HG02678 (cell line): ENCODE measurements at regions not wholly inside any gene's neighbourhood (a gene's known extent, or its start where the extent isn't known, plus 50 kb on each side); places are given as distances from the start of the nearest gene placed in this dataset.

ENCODE experiments used
- ATAC-seq: cut with Tn5 transposase; IDR thresholded peaks from one replicate; pipeline ENCODE4 v1.9.1; 2021; ENCODE audit warnings: mild to moderate bottlenecking, moderate library complexity; ENCODE audit not compliant: unreplicated experiment

DNA sequence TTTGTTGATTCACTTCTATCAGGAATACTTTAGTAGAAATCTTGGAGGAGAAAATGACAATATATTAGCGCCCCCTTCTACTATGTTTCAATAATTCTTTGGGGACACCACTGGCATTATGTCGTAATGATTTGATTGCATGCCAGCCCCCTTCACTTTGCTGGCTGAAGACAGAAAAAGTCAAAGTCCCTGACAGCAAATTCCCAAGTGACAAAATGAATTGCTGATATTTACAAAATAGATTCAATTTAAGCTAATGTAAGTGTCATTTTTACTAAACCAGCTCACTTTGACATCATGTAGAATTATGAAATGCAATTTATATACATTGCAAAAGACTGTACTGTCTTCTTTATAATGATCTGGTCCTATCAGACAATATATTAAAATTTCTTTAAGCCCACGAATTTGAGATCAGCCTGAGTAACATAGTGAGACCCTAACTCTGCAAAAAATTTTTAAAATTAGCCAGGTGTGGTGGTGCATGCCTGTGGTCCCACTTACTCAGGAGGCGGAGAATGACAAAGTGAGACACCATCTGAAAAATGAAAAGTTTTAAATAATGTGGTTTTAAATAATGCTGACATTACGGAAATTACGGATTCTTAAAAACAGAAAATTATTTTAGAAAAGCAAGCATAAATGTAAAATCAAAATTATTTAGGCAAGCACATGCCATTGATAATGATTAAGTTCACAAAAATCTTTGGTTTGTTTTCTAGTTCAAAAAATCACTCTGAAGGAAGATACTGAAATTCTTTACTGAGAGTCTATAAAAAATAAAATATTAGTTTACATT lies 520.1 kb upstream of the PKDCC start:
- ATAC-seq = no peak

DNA sequence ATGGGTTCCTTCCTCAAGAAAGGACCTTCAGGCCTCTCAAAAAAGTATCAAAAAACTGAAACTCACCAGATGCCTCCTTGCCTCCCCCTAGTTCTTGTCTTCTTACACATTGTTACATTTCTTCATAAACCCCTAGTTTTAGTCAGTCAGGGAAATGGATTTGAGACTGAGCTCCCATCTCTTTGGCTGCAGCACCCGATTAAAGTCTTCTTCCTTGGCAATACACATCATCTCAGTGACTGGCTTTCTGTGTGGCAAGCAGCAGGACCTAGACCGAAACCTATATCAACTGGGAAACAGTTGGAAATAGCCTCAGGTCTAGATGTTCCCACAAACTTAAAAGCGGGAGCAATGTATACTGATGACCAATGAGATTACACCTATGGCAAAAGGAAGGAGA lies 512.2 kb upstream of the PKDCC start:
- ATAC-seq = no peak

DNA sequence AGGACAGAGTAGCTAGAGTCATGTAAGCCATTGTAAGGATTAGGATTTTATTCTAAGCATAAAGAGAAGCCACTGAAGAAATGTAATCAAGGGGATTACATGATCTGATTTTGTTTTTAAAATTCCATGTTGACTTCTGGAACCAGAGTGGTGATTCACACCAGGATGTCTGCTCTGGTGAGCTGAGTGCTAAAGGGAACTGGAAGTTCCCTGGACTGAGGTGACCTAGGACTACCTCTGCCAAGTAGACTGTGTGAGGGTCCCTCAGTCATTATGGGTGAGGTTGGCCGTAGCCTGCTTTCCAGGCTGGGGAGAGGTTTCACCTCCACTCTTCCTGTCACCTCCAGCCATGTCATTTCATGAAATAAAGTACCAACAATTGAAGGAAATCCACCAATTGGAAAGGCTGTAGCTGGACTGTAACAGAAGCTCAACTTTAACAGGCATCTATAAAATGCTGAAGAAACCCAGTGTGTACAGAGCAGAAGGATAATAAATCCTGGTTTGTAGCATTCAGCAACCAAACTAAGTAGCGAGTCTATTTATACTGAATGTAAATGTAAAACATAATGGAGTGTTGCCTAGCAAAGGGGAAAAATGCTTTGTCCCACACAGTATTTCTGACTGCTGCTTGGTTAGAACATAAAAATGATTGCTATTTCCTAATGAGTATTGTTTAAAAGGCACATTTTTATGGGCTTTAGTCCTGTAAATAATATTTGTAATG lies 507.4 kb upstream of the PKDCC start:
- ATAC-seq = no peak

DNA sequence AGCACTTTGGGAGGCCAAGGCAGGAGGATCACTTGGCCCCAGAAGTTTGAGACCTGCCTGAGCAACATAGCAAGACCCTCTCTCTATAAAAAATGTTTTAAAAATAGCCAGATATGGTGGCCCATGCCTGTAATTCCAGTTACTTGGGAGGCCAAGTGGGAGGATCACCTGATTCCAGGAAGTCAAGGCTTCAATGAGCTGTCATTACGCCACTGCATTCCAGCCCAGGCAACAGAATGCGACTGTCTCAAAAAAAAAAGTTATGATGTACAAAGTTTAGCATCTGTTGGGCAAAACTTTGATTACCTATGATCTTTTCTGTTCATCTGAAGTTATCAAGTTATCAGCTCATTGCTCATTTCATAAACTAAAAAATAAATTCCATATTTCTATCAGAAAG lies 504.1 kb upstream of the PKDCC start:
- no peak for ATAC-seq

DNA sequence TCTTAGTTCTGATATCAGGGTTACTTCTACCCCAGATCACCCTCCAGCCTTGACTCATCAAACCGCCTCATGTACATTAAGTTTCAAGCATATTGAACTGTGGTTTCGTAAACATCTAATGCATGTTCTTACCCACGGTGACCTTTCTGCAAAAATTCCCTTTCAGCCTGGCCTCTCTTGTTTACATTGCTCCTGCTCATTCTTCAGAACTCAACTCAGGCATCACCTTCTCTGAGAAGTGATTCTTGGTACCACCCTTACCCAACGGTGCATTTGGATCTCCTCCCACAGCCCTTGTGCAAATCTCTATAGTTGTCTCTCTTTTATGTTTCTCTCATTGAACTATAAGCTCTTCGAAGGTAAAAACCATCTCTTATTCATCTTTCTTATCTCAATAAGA lies 503.1 kb upstream of the PKDCC start:
- ATAC-seq = no peak

DNA sequence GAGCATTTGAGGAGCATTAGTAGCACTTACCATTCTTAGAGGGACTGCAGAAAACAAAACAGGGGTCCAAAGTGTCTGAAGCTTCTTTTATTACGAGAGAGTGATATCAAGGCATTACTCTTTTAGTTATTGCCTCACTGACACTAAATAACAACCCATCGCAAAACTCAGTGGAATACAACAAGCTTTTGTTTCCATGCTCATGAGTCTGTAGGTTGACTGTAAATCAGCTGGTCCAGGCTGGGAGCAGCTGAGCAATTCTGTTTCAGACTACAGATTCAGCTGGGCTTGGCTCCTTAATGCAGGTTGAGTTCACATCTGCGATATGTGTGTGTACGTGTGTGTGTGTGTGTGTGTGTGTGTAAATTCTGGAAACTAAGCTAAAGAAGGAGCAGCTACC lies 501.8 kb upstream of the PKDCC start:
- no peak for ATAC-seq

DNA sequence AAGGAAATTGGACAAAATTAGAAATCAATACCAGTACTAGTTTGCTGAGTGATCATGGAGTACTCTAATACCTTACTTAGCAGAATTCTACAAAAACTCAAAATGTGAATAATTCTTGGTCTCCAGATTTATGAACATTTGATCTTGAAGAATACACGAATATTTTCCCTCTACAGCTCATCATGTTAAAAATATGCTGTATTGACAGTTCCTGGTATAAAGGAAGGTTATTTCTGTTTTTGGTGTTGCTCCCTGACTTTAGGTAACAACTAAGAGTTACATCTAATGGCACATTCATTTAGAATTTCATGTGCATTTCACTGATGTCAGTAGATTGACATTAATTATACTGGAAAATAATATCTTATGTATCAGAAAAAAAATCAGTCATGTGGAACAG lies 479.2 kb upstream of the PKDCC start:
- ATAC-seq = no peak

DNA sequence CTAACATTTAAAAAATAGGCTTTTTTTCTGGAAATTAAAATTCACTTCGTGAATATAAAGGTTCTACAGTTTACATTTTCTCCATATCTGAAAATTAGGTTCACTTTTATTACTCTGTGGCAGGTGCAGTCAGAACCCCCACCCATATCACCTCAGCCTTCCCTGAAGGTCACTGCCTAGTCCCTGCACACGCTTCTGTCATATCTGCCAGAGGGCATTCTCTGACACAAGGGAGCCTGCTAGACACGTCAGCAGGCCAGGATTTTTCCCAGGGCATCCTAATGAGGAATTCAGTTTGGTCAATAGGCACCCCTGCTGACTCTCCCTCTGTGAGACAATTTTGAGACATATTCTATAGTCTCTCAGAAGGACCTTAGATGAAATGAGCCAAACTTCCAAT lies 475.7 kb upstream of the PKDCC start:
- ATAC-seq = no peak

DNA sequence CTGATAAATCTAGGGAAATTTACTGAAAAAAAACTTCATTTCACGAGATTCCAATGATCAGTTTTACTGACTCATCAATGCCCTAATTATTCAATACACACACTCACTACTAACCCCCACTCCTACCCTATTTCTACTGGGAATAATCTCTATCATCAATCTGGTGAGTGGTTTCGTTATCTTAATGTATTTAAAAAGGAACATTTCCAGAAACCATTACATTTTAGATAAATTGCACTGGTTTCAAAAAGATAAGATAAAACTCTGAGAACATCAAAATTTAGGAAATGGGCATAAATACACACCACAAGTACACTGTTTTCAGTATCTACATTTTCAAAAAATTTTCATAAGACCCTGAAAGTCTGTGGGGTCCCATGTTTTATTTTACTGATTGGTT lies 471.4 kb upstream of the PKDCC start:
- ATAC-seq = no peak

DNA sequence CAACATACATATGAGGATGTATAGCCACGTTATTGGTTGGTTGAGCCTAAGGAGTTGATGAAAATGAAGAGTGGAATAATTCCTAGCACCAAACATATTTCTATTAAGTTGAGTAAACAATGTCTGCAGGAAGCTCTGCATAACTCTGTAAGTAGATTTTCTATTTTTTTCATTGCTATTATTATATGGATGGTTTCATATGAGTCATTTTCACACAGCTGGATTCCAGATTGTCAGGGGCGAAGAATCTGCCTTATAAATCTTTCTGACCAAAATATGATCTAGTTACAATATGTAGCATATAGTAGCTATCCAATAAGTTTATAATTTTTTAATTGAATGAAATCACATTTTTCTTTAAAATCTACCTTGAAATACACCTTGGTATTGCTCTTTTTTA lies 468.0 kb upstream of the PKDCC start:
- ATAC-seq = no peak

DNA sequence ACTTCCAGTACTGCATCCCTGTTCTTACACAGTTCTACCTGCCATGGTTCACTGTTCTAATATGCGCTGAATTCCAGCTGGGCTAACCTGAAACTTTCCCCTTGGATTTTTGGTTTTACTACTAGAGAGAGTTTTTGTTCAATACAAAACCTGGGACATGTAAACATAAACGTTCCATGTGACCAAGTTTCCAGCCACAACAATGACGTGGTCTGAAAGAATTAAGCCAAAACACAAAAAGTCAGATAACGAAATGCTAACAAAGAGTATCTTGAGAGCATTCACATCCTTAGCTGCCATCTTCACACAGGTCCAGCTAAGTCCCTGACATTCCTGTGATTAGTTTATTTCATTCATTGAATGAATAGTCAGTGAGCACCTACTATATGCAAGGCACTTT lies 467.0 kb upstream of the PKDCC start:
- no peak for ATAC-seq

DNA sequence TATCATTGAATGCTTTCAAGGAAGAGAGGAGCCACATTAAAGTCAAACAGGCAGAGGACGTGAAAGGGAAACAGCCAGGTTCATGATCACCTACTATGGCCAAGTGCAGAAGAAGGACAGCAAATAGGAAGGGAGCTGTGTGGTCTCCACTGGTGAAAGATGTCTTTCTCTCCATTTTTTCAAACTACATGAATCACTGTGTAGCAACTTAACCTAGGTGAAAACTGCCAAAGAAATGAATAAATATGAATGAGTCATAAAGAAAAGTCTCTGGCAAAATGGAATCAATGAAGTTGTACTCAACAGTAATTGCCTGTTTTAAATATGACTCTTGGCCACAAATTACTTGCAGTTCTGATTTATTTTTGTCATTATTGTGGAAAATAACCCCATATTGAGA lies 452.6 kb upstream of the PKDCC start:
- ATAC-seq = no peak

DNA sequence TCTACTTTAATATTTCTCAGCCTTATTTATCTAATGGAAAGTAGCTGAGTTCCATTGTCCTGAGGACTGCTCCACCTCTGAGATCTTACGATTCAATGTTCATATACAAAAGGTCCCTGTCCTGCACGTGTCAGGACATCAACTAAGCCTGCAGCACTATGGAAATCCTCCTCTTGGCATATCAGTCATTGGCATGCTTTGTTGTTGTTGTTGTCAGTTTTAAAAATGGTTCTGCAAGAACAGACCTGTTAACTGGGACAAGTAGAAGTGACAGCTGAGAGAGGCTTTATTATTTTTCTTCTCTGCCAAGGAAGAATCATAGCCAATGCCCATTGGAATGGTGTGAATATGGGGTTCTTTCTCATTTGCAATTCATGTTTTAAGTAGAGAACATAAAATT lies 450.1 kb upstream of the PKDCC start:
- ATAC-seq = no peak

DNA sequence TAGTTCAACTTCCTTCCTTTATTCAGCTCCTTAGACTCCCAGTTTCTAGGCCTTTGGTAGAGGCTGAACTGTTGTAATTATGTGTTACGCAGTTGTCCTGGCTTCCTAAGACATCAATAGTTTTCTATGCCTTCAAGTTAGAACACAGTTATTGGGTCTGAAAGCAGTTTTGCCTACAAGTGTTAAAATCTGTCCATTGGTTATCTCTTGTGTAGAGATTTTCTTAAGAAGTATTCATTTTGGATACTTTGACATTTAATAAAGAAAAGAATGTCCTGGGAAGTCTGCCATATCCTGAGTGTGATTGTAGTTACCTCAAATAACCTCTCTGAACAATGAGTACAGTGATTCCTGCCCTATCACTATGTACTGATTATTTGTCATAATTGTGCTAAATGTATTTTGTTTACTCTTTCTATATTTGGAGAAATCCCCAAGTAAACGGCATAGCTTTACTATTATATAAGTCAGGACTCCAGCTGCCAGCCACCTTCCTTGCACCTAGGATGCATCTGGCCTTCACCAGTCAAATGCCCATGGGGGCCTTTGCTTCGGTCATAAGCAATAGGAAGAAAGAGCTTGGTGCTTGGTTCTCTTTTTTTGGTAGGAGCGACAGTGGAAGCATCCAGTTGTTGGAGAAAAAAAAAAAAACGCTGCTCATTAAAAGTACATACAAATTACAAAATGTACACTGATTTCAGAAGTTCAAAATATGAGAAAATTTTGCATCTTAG lies 449.5 kb upstream of the PKDCC start:
- no peak for ATAC-seq

DNA sequence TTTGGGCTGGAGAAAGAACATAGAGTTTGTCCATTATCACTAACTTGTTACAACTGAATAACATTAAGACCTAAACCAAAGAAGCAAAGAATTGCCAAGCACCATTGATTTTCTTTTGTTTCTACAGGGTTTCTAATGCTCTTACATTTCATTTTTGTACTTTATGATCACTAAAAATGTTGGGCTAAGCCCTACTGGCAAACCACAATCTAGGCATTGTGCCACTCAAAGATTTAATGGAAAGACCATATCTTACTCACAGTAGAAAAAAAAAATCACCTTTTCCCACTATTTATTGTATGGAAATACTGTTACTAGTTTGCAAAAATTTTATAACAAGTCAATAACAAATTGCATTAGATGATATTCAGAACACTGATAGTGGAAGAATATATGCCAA lies 447.4 kb upstream of the PKDCC start:
- no peak for ATAC-seq

DNA sequence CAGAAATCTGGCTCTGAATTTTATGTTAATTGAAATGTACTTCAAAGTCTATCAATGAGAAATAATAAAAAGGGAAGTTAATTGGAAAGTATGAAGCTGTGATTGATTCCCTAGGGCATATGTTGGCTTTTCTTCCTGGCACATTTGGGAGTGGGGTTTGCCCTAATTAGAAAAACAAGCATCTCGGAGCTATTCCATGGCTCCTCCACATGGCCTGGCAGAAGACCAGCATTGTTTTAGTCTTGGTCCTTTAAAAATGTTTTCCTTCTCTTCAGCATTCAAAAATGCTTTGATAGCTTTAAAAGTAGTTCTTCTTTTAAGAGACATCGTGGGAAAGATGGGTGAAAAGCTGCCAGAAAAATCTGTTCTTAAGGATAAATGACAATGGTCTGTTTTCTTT lies 445.5 kb upstream of the PKDCC start:
- no peak for ATAC-seq

DNA sequence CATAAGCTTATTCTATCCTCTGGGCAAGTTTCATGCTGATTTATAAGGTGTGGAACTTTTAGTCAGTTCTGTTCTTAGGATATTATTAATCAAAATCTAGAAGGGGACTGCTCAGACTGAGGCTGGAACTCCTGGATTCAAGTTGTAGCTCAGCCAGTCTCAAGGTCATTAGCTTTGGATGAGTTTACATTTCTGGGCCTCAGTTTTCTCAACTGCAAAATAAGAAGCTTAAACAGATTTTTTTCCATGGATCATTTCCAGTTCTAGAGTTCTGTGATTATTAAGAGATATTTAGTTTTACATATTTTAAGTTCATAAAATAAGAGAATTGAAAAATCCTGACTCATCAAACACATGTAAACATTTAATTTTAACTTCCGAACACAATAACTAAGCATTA lies 442.5 kb upstream of the PKDCC start:
- ATAC-seq = no peak

DNA sequence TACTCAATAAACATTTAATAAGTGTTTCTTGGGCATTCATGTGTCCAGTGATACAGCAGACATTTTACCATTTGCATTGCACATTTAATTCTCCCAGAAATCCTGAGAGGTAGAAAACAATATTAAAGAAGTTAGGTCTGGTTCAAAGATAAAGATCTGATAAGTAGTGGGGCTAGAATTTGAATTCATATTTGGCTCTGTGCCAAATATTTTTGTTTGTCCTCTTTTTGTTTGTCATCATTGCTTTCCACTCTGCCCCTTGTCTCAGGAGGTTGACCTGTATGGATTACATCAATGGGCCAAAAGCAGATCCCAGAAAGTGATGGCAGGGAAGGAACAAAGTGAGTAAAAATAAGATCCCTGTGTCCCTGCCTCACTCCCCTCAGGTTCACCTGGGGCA lies 441.9 kb upstream of the PKDCC start:
- ATAC-seq = no peak

DNA sequence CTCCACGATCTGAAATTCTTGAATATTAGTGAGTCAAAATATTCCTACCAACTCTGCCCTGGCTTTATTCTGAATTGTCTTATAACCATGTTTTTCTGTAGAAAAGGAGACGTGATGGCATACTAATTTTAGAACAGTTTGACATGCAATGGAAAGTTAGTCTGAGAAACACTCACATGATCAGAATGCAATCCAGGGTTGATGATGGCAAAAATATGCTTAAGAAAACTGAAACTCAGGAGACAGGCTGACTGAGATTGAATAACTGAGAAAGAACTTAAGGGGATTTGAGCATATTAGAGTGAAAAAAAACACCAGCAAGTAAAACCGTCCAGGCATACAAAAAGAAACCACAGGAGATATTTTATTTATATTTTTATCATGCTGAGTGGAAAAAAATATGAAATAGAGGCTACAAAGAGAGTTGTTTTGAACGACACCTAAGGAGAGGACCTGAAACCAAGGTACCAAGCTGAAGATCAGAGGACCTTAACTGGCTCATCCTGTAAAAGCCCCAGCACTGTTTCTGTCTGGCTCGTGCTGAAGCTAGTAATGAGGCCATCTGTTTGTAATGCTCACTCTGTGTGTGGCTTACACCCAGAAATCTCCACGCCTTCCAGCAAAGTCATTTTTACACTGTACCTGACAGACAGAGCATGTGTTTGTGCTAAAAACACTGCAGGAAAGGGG lies 437.2 kb upstream of the PKDCC start:
- no peak for ATAC-seq

DNA sequence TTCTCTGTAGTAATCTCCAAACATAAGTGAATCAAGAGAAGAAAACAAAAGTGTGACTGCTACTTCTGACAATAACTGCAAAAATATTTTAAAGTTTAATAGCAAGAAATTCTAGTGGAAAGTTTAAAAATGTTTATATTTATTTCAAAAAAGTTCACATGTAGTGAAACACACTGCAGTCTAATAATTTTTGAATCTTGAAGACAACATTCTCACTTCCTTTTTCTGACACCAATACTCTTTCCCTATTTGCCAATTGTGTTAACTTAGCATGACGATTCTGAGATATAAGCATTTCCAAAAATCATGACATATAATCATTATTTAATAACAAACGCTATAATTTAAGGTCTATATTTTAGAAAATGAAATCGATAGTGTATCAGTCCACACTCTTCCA lies 429.1 kb upstream of the PKDCC start:
- ATAC-seq = peak; percentile 45

DNA sequence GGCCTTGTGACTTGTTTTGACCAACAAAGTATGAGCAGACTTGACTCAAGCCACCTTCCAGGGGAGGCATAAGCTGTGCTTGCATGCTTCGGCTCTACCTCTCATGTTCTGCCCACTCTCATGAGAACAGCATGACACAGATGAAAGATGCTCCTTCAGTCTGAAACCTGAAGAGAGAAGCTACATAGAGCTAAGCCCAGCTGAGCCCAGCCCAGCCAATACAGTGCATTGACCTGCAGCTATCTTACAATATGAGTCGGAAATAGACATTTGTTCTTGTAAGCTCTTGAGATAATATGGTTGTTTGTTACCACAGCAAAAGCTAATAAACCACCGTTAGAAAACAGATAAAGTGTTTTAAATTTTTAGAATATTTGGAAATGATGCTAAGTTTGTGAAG lies 426.7 kb upstream of the PKDCC start:
- ATAC-seq = no peak
